Ishikawa (cell line): ENCODE measurements at regions not wholly inside any gene's neighbourhood (a gene's known extent, or its start where the extent isn't known, plus 50 kb on each side); places are given as distances from the start of the nearest gene placed in this dataset.

ENCODE experiments used
- CEBPB ChIP-seq: IDR thresholded peaks from 2 replicates; pipeline ENCODE4 v1.6.1; 2012
- CREB1 ChIP-seq: IDR thresholded peaks from 2 replicates; pipeline ENCODE4 v1.6.1; 2012; ENCODE audit warnings: low read depth
- EGR1 ChIP-seq: IDR thresholded peaks from 2 replicates; pipeline ENCODE4 v1.6.1; 2012
- EP300 ChIP-seq: IDR thresholded peaks from 2 replicates; pipeline ENCODE4 v1.6.1; 2012; ENCODE audit warnings: borderline replicate concordance
- MAX ChIP-seq: IDR thresholded peaks from 2 replicates; pipeline ENCODE4 v1.6.1; 2012
- RAD21 ChIP-seq: IDR thresholded peaks from 2 replicates; pipeline ENCODE4 v1.6.1; 2012; ENCODE audit warnings: low read depth
- TF ChIP-seq, protein P1 (sequence below): IDR thresholded peaks from 2 replicates; pipeline ENCODE4 v1.6.1; 2012; ENCODE audit warnings: low read depth, mild to moderate bottlenecking

- no peak for TF ChIP-seq CEBPB
- TF ChIP-seq RAD21: no peak
- TF ChIP-seq CREB1: no peak
- no peak for TF ChIP-seq EGR1
- TF ChIP-seq, protein P1, sequence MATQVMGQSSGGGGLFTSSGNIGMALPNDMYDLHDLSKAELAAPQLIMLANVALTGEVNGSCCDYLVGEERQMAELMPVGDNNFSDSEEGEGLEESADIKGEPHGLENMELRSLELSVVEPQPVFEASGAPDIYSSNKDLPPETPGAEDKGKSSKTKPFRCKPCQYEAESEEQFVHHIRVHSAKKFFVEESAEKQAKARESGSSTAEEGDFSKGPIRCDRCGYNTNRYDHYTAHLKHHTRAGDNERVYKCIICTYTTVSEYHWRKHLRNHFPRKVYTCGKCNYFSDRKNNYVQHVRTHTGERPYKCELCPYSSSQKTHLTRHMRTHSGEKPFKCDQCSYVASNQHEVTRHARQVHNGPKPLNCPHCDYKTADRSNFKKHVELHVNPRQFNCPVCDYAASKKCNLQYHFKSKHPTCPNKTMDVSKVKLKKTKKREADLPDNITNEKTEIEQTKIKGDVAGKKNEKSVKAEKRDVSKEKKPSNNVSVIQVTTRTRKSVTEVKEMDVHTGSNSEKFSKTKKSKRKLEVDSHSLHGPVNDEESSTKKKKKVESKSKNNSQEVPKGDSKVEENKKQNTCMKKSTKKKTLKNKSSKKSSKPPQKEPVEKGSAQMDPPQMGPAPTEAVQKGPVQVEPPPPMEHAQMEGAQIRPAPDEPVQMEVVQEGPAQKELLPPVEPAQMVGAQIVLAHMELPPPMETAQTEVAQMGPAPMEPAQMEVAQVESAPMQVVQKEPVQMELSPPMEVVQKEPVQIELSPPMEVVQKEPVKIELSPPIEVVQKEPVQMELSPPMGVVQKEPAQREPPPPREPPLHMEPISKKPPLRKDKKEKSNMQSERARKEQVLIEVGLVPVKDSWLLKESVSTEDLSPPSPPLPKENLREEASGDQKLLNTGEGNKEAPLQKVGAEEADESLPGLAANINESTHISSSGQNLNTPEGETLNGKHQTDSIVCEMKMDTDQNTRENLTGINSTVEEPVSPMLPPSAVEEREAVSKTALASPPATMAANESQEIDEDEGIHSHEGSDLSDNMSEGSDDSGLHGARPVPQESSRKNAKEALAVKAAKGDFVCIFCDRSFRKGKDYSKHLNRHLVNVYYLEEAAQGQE: no peak
- no peak for TF ChIP-seq MAX
- no peak for TF ChIP-seq EP300
Observed at GRCh38 chr19:13700621-13701020, 63.7 kb upstream of the MRI1 start.
